GM12864 (cell line): ENCODE measurements at regions not wholly inside any gene's neighbourhood (a gene's known extent, or its start where the extent isn't known, plus 50 kb on each side); places are given as distances from the start of the nearest gene placed in this dataset.
"Not testable (repeated sequence)": the region's sequence is repeated elsewhere in the genome, so short reads cannot be mapped to it uniquely, and the experiment has no call there.

Experiments
- DNase-seq: peaks from one replicate; pipeline ENCODE4 v3.0.0-alpha.2; 2011; ENCODE audit warnings: low read depth
- H3K4me3 ChIP-seq: 2 replicates; pipeline ENCODE4 v1.5.1; 2011; ENCODE audit warnings: mild to moderate bottlenecking, low read depth, low read length, control low read depth
- CTCF ChIP-seq: IDR thresholded peaks from 2 replicates; pipeline ENCODE4 v1.5.1; 2011; ENCODE audit warnings: low read depth, mild to moderate bottlenecking, moderate library complexity, low read length, control low read depth, inconsistent platforms; ENCODE audit errors: missing control alignments

DNA sequence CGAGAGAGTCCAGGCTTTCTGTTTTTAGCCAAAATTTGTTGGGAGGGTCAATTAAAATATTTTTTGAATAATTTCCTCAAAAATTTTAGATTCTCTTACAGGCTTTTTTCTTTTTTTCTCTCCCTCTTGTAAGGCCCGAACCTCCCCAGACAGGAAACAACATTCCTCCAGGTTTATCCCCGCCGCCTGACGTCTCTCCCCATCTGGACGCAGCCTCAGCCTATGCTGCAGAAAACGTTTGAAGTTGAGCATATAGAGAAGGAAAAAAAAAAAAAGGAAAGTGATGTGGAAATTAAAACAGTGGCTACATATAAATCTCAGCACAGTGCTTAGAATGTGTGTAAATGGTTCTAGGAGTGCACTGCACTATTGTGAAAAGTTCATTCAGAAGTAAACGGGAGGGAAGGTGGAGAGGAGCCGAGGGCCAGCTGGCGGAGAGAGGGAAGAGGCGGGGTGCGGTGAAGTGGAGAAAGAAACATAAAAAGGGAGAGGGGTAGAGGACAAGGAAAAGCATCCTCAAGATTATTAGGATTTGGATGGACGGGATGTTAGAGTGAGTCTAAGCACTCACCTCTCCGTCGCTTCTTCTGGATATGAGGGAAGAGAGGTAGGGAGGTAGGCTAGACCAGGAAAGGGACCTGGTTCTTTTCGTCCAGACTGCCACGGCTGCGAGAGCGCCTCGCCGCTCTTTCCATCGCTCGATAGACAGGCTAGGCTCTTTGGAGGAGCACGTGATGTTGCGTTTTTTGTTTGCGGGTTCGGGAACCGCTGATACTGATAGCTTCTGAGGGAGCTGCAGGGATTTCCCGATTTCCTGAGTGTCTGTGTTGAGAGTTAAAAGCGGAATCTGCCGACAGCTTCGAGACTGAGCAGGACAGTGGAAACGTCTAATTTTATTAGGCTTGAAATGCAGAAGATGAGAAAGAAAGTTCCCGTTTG is 98.7 kb downstream of the TRIM27 start:
- DNase-seq: no peak
- no peak overlapping the region for H3K4me3 ChIP-seq

DNA sequence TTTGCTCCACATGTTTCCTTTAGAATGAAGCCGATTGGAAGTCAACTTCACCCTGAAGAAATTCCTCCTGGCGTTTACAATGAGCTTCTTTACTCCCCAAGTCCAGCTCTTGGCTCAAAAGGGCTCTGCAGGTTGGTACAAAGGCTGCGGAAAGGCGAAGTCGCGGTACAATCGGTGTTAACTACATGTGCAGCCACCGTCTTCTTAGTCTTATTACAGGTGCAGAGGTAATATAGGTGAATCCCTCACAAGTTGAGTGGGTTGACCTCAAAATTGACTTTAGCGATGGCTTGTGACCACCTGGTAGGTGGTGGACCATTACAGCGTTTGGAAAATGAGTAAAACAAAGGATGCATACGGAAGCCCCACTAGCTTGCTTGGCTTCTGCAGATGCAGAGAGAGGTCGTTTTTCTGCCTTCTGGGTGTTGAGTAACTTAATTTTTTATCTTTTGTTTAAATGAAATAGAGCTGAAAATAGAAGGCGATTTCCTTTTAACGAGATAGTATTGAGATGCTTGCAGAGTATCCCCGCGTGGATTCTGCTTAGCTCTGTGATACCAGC is 98.0 kb downstream of the TRIM27 start:
- no peak for TF ChIP-seq CTCF
- DNase-seq: no peak
- no peak overlapping the region for H3K4me3 ChIP-seq

More for the DNA sequence above, 98.7 kb downstream of the TRIM27 start:
- TF ChIP-seq CTCF: no peak

GRCh38 chr6:28831683-28832082 is 92.1 kb downstream of the TRIM27 start:
- not testable (repeated sequence) for DNase-seq, H3K4me3 ChIP-seq

DNA sequence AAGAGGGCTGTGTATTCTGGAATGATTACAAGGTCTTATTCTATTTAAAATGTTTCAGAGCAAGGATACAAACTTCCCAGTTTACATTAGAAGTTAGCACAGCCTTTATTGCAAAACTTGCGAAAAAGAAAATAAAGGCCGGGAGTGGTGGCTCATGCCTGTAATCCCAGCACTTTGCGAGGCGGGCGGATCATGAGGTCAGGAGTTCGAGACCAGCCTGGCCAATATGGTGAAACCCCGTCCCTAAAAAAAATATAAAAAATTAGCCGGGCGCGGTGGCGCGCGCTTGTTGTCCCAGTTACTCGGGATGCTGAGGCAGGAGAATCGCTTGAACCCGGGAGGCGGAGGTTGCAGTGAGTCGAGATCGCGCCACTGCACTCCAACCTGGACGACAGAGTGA is 87.1 kb downstream of the TRIM27 start:
- not testable (repeated sequence) for H3K4me3 ChIP-seq, DNase-seq

DNA sequence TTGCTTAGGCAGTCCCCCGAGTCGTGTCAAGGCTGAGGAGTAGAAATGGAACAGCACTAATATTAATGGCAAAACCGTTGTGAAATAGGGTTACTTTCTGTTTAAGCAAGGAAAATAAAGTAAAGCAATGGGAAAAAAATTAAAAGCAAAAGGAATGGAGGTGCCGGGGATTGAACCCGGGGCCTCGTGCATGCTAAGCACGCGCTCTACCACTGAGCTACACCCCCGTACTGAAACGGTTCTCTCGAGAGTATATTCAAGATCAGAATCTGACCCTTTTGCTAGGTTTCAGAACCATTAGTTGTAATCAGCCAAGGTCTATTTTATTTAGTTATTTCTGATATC is 85.5 kb downstream of the TRIM27 start:
- H3K4me3 ChIP-seq: peak overlapping the region; percentile 73
- peak; percentile 40 for DNase-seq
- no peak for TF ChIP-seq CTCF

DNA sequence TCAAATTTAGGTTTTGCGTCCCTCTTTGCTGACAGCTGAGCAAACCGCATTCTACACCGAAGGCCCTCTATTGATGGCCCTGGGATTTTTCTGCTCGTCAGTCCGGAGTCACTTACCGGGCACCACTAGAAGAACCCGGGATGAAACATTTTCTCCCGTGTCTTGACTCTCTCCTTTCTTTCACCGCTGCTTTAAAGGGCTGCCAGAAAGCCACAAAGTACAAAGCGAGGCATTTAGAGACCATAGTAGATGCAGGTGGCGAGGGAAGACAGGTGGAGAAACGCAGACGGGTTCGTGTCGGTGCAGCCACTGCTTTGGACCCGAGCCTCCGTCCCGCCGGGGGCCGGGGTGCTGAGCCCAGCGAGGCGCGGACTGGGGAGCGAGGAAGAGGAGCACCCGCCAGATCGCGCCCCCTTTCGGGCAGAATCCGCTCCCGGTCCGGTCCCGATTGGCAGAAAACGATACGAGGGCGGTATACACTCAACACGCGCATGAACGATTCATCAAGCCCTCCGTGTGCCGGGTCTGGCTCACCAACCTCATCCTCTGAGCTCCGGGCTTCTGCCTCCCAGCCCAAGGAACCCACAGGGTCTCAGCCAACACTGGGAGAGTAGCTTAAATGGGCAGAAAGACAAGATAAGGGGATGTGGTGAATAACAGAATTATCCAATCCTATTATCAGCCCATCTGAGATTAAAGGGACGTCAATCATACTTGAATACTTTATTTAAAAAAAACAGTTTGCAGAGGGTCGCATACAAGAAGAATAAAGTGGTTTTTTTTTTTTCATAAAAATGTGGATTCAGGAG is 84.9 kb downstream of the TRIM27 start:
- DNase-seq: peak; percentile 47
- peak overlapping the region; percentile 73 for H3K4me3 ChIP-seq
- peak; percentile 78 for TF ChIP-seq CTCF

- peak overlapping the region; percentile 73 for H3K4me3 ChIP-seq
- no peak for TF ChIP-seq CTCF
- DNase-seq: no peak
Observed at GRCh38 chr6:28839443-28840120, 84.2 kb downstream of the TRIM27 start.
